Ishikawa (cell line): ENCODE measurements at regions not wholly inside any gene's neighbourhood (a gene's known extent, or its start where the extent isn't known, plus 50 kb on each side); places are given as distances from the start of the nearest gene placed in this dataset.

Experiments used
- CEBPB ChIP-seq: IDR thresholded peaks from 2 replicates; pipeline ENCODE4 v1.6.1; 2012
- CREB1 ChIP-seq: IDR thresholded peaks from 2 replicates; pipeline ENCODE4 v1.6.1; 2012; ENCODE audit warnings: low read depth
- EGR1 ChIP-seq: IDR thresholded peaks from 2 replicates; pipeline ENCODE4 v1.6.1; 2012
- EP300 ChIP-seq: IDR thresholded peaks from 2 replicates; pipeline ENCODE4 v1.6.1; 2012; ENCODE audit warnings: borderline replicate concordance
- FOXM1 ChIP-seq: IDR thresholded peaks from 2 replicates; pipeline ENCODE4 v1.6.1; 2012; ENCODE audit warnings: low read depth, borderline replicate concordance
- RAD21 ChIP-seq: IDR thresholded peaks from 2 replicates; pipeline ENCODE4 v1.6.1; 2012; ENCODE audit warnings: low read depth
- TAF1 ChIP-seq: IDR thresholded peaks from 2 replicates; pipeline ENCODE4 v1.6.1; 2012; ENCODE audit warnings: low read depth, mild to moderate bottlenecking
- TEAD4 ChIP-seq: IDR thresholded peaks from 2 replicates; pipeline ENCODE4 v1.6.1; 2012
- YY1 ChIP-seq: IDR thresholded peaks from 2 replicates; pipeline ENCODE4 v1.6.1; 2012; ENCODE audit warnings: low read depth
- ZBTB7A ChIP-seq: IDR thresholded peaks from 2 replicates; pipeline ENCODE4 v1.6.1; 2012; ENCODE audit warnings: low read depth
- TF ChIP-seq, protein P1 (sequence below): IDR thresholded peaks from 2 replicates; pipeline ENCODE4 v1.6.1; 2012
- TF ChIP-seq, protein P2 (sequence below): IDR thresholded peaks from 2 replicates; pipeline ENCODE4 v1.6.1; 2012; ENCODE audit warnings: low read depth, mild to moderate bottlenecking
- TF ChIP-seq, protein P3 (sequence below): IDR thresholded peaks from 2 replicates; pipeline ENCODE4 v1.6.1; 2012

DNA sequence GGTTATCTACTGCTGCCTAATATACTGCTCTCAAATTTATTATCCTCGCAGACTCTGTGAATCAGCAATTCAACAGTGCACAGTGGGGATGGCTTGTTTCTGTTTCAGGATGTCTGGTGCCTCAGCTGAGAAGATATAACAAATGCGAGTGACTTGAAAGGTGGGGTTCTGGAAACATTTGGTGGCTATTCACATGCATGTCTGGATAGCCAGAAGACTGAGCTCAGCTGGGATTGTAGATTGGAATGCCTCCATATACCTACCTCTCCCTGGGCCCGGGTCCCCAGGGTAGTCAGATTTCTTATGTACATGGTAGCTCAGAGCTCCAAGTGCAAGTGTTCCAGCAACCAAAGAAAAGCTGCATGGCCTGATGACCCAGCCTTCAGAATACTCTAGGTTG, 176.3 kb downstream of the IER5 start:
- TF ChIP-seq EP300 (no peak), RAD21 (no peak), TEAD4 (no peak), CEBPB (no peak), YY1 (no peak), EGR1 (no peak), ZBTB7A (no peak), FOXM1 (no peak), TAF1 (no peak), CREB1 (no peak)
- TF ChIP-seq, protein P1, sequence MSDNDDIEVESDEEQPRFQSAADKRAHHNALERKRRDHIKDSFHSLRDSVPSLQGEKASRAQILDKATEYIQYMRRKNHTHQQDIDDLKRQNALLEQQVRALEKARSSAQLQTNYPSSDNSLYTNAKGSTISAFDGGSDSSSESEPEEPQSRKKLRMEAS, result no peak
- TF ChIP-seq, protein P2, sequence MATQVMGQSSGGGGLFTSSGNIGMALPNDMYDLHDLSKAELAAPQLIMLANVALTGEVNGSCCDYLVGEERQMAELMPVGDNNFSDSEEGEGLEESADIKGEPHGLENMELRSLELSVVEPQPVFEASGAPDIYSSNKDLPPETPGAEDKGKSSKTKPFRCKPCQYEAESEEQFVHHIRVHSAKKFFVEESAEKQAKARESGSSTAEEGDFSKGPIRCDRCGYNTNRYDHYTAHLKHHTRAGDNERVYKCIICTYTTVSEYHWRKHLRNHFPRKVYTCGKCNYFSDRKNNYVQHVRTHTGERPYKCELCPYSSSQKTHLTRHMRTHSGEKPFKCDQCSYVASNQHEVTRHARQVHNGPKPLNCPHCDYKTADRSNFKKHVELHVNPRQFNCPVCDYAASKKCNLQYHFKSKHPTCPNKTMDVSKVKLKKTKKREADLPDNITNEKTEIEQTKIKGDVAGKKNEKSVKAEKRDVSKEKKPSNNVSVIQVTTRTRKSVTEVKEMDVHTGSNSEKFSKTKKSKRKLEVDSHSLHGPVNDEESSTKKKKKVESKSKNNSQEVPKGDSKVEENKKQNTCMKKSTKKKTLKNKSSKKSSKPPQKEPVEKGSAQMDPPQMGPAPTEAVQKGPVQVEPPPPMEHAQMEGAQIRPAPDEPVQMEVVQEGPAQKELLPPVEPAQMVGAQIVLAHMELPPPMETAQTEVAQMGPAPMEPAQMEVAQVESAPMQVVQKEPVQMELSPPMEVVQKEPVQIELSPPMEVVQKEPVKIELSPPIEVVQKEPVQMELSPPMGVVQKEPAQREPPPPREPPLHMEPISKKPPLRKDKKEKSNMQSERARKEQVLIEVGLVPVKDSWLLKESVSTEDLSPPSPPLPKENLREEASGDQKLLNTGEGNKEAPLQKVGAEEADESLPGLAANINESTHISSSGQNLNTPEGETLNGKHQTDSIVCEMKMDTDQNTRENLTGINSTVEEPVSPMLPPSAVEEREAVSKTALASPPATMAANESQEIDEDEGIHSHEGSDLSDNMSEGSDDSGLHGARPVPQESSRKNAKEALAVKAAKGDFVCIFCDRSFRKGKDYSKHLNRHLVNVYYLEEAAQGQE, result no peak
- TF ChIP-seq, protein P3, sequence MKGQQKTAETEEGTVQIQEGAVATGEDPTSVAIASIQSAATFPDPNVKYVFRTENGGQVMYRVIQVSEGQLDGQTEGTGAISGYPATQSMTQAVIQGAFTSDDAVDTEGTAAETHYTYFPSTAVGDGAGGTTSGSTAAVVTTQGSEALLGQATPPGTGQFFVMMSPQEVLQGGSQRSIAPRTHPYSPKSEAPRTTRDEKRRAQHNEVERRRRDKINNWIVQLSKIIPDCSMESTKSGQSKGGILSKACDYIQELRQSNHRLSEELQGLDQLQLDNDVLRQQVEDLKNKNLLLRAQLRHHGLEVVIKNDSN, result no peak
